ENCODE measurements at regions not wholly inside any gene's neighbourhood (a gene's known extent, or its start where the extent isn't known, plus 50 kb on each side); places are given as distances from the start of the nearest gene placed in this dataset.

- peak overlapping the region; percentile 82 for H3K27ac ChIP-seq (ENCODE audit: low read length)
- peak overlapping the region; percentile 63 for H3K4me2 ChIP-seq (ENCODE audit: low read length)
- H2AFZ ChIP-seq (ENCODE audit: low read depth, low read length): no peak overlapping the region
- H3K9ac ChIP-seq (ENCODE audit: low read length): peak overlapping the region; percentile 37; the same call in 1 of the 2 replicates
- H4K20me1 ChIP-seq (ENCODE audit: insufficient read depth, low read length): no peaks in the 10 kb centered on the region
- H3K79me2 ChIP-seq (ENCODE audit: low read length): no peaks in the 10 kb centered on the region
- no peaks in the 10 kb centered on the region for H3K27me3 ChIP-seq (ENCODE audit: low read depth, low read length)
- peak overlapping the region; percentile 38 for H3K4me3 ChIP-seq (ENCODE audit: low read length)
- peaks cover 3% of the 10 kb centered on the region for H3K36me3 ChIP-seq (replicated peaks; ENCODE audit: low read depth, low read length)
- TF ChIP-seq EZH2phosphoT487 (IDR thresholded peaks at IDR 0.05; ENCODE audit: low read depth) (no peak), CTCF (IDR thresholded peaks at IDR 0.05; ENCODE audit: low read depth, low read length) (no peak)
- peaks cover 23% of the 10 kb centered on the region for H3K9me3 ChIP-seq (ENCODE audit: insufficient read depth, low read length)
- H3K4me1 ChIP-seq (ENCODE audit: low read length): peaks cover 39% of the 10 kb centered on the region
These were observed 615.4 kb upstream of the MIS18BP1 start for GRCh38 chr14:45868377-45868776.

- H2AFZ ChIP-seq (ENCODE audit: low read depth, low read length): no peak overlapping the region
- no peak for TF ChIP-seq CTCF (IDR thresholded peaks at IDR 0.05; ENCODE audit: low read depth, low read length)
- peaks cover 18% of the 10 kb centered on the region for H3K9me3 ChIP-seq (ENCODE audit: insufficient read depth, low read length)
- H3K79me2 ChIP-seq (ENCODE audit: low read length): no peaks in the 10 kb centered on the region
- peak overlapping the region; percentile 28; the same call in 1 of the 2 replicates for H3K9ac ChIP-seq (ENCODE audit: low read length)
- H3K4me1 ChIP-seq (ENCODE audit: low read length): peaks cover 39% of the 10 kb centered on the region
- no peaks in the 10 kb centered on the region for H4K20me1 ChIP-seq (ENCODE audit: insufficient read depth, low read length)
- H3K27ac ChIP-seq (ENCODE audit: low read length): peak overlapping the region; percentile 82
- H3K4me3 ChIP-seq (ENCODE audit: low read length): peak overlapping the region; percentile 38
- H3K27me3 ChIP-seq (ENCODE audit: low read depth, low read length): no peaks in the 10 kb centered on the region
- H3K4me2 ChIP-seq (ENCODE audit: low read length): peak overlapping the region; percentile 63
- H3K36me3 ChIP-seq (replicated peaks; ENCODE audit: low read depth, low read length): peaks cover 3% of the 10 kb centered on the region
These were observed 614.3 kb upstream of the MIS18BP1 start for GRCh38 chr14:45867046-45867894.

GRCh38 chr14:45838597-45838996 is 585.6 kb upstream of the MIS18BP1 start:
- TF ChIP-seq EZH2phosphoT487 (IDR thresholded peaks at IDR 0.05; ENCODE audit: low read depth): no peak
- peak; percentile 60 for TF ChIP-seq CTCF (IDR thresholded peaks at IDR 0.05; ENCODE audit: low read depth, low read length)

DNA sequence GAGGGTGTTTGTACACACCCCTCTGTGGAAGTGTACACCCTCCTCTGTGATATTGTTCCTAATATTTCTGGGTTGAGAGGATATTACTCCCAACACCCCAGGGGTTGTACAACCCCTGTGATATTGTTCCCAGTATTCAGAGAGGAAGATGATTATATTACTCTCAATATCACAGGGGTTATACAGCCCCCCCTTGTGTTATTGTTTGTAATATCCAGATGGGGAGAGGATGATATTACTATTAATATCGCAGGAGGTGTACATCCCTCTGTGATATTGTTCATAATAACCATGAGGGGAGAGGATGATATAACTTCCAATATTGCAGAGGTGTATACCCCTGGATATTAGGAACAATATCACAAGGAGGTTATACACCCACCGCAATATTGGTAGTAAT is 566.1 kb upstream of the MIS18BP1 start:
- Histone ChIP-seq H3K4me1 (ENCODE audit: low read length) (no peaks in the 10 kb centered on the region), H3K4me3 (ENCODE audit: low read length) (no peak overlapping the region), H3K27me3 (ENCODE audit: low read depth, low read length) (no peaks in the 10 kb centered on the region), H2AFZ (ENCODE audit: low read depth, low read length) (no peak overlapping the region), H3K27ac (ENCODE audit: low read length) (no peak overlapping the region), H3K4me2 (ENCODE audit: low read length) (no peak overlapping the region), H3K9me3 (ENCODE audit: insufficient read depth, low read length) (no peaks in the 10 kb centered on the region), H3K9ac (ENCODE audit: low read length) (no peak overlapping the region), H3K36me3 (replicated peaks; ENCODE audit: low read depth, low read length) (no peaks in the 10 kb centered on the region), H4K20me1 (ENCODE audit: insufficient read depth, low read length) (no peaks in the 10 kb centered on the region), H3K79me2 (ENCODE audit: low read length) (no peaks in the 10 kb centered on the region)
- TF ChIP-seq CTCF (IDR thresholded peaks at IDR 0.05; ENCODE audit: low read depth, low read length): no peak

More at GRCh38 chr14:45838597-45838996, 585.6 kb upstream of the MIS18BP1 start:
- H3K79me2 ChIP-seq (ENCODE audit: low read length): no peaks in the 10 kb centered on the region
- H3K4me3 ChIP-seq (ENCODE audit: low read length): no peak overlapping the region
- H3K9ac ChIP-seq (ENCODE audit: low read length): no peak overlapping the region
- no peak overlapping the region for H3K4me2 ChIP-seq (ENCODE audit: low read length)
- H3K27ac ChIP-seq (ENCODE audit: low read length): no peak overlapping the region
- no peaks in the 10 kb centered on the region for H4K20me1 ChIP-seq (ENCODE audit: insufficient read depth, low read length)
- H3K27me3 ChIP-seq (ENCODE audit: low read depth, low read length): no peaks in the 10 kb centered on the region
- H2AFZ ChIP-seq (ENCODE audit: low read depth, low read length): no peak overlapping the region
- H3K9me3 ChIP-seq (ENCODE audit: insufficient read depth, low read length): no peaks in the 10 kb centered on the region
- H3K36me3 ChIP-seq (replicated peaks; ENCODE audit: low read depth, low read length): no peaks in the 10 kb centered on the region
- H3K4me1 ChIP-seq (ENCODE audit: low read length): peaks cover 4% of the 10 kb centered on the region

All from OCI-LY3 (cell line).